Mesenchymal stem cell (in vitro differentiated cells and primary cell): ENCODE measurements at regions not wholly inside any gene's neighbourhood (a gene's known extent, or its start where the extent isn't known, plus 50 kb on each side); places are given as distances from the start of the nearest gene placed in this dataset.

Experiments used
- DNase-seq: peaks from one replicate; pipeline ENCODE4 v3.0.0-alpha.2; 2013
- H2AFZ ChIP-seq: one replicate; pipeline ENCODE4 v1.6.1; 2013; ENCODE audit warnings: low read depth, mild to moderate bottlenecking, control low read depth, inconsistent platforms, low read length, moderate library complexity
- H2AK5ac ChIP-seq: 2 replicates; pipeline ENCODE4 v1.6.1; 2013; ENCODE audit warnings: low read length, moderate library complexity, mild to moderate bottlenecking, inconsistent platforms; ENCODE audit not compliant: severe bottlenecking
- H2BK120ac ChIP-seq: one replicate; pipeline ENCODE4 v1.6.1; 2013; ENCODE audit warnings: low read depth, mild to moderate bottlenecking, inconsistent platforms, low read length, moderate library complexity
- H2BK12ac ChIP-seq, 2 experiments: one replicate each; pipeline ENCODE4 v1.6.1; 2013; ENCODE audit warnings: inconsistent platforms in 2 of 2, low read length in 2 of 2, mild to moderate bottlenecking in 2 of 2, moderate library complexity in 2 of 2, control low read depth in 1 of 2
- H2BK15ac ChIP-seq: one replicate; pipeline ENCODE4 v1.6.1; 2013; ENCODE audit warnings: mild to moderate bottlenecking, low read depth, inconsistent platforms; ENCODE audit not compliant: poor library complexity, severe bottlenecking
- H2BK5ac ChIP-seq: 2 replicates; pipeline ENCODE4 v1.6.1; 2013; ENCODE audit warnings: low read depth, mild to moderate bottlenecking, low read length, control low read depth, inconsistent platforms; ENCODE audit not compliant: poor library complexity, severe bottlenecking
- H3K14ac ChIP-seq, 2 experiments: one replicate each; pipeline ENCODE4 v1.6.1; 2013; ENCODE audit warnings: inconsistent platforms in 2 of 2, low read length in 2 of 2, control low read depth in 1 of 2, mild to moderate bottlenecking in 1 of 2, moderate library complexity in 1 of 2
- H3K18ac ChIP-seq, 2 experiments: one replicate each; pipeline ENCODE4 v1.6.1; 2013; ENCODE audit warnings: inconsistent platforms in 2 of 2, low read length in 2 of 2, control low read depth in 1 of 2, low read depth in 1 of 2, mild to moderate bottlenecking in 1 of 2
- H3K23ac ChIP-seq, 2 experiments: one replicate each; pipeline ENCODE4 v1.6.1; 2013; ENCODE audit warnings: inconsistent platforms in 2 of 2, low read length in 2 of 2, mild to moderate bottlenecking in 2 of 2, moderate library complexity in 2 of 2, control low read depth in 1 of 2
- H3K27ac ChIP-seq: 2 replicates; pipeline ENCODE4 v1.5.1; 2013; ENCODE audit warnings: mild to moderate bottlenecking, moderate library complexity, low read length, control low read depth, inconsistent platforms; ENCODE audit not compliant: poor library complexity, severe bottlenecking
- H3K27me3 ChIP-seq, 2 experiments: 2 replicates each; pipeline versions ENCODE4 v1.6.1 to v1.7.0; 2013; ENCODE audit warnings: low read length in 2 of 2, mild to moderate bottlenecking in 2 of 2, moderate library complexity in 2 of 2, control low read depth in 1 of 2, inconsistent platforms in 1 of 2; ENCODE audit not compliant: control insufficient read depth in 1 of 2, insufficient read depth in 1 of 2
- H3K36me3 ChIP-seq, 2 experiments: 2 replicates each; pipeline versions ENCODE4 v1.6.1 to v1.7.0; 2013; ENCODE audit warnings: low read length in 2 of 2, control low read depth in 1 of 2, inconsistent platforms in 1 of 2, low read depth in 1 of 2, mild to moderate bottlenecking in 1 of 2; ENCODE audit not compliant: insufficient read depth in 2 of 2, control insufficient read depth in 1 of 2
- H3K4ac ChIP-seq, 2 experiments: one replicate each; pipeline ENCODE4 v1.6.1; 2013; ENCODE audit warnings: inconsistent platforms in 2 of 2, low read length in 2 of 2, mild to moderate bottlenecking in 2 of 2, moderate library complexity in 2 of 2, control low read depth in 1 of 2, low read depth in 1 of 2
- H3K4me1 ChIP-seq: 2 replicates; pipeline ENCODE4 v1.6.1; 2013; ENCODE audit warnings: low read depth, low read length, control low read depth; ENCODE audit not compliant: control insufficient read depth, insufficient read depth
- H3K4me2 ChIP-seq: 2 replicates; pipeline ENCODE4 v1.6.1; 2013; ENCODE audit warnings: low read length, mild to moderate bottlenecking, inconsistent platforms; ENCODE audit not compliant: poor library complexity, severe bottlenecking
- H3K4me3 ChIP-seq, 2 experiments: 2 replicates each; pipeline versions ENCODE4 v1.5.1 to v1.7.0; 2013; ENCODE audit warnings: low read length in 2 of 2, mild to moderate bottlenecking in 2 of 2, control low read depth in 1 of 2, low read depth in 1 of 2; ENCODE audit not compliant: insufficient read depth in 1 of 2
- H3K79me1 ChIP-seq: replicated peaks from 2 replicates; pipeline ENCODE4 v1.6.1; 2013; ENCODE audit warnings: mild to moderate bottlenecking, control low read depth, low read length, inconsistent platforms; ENCODE audit not compliant: poor library complexity, severe bottlenecking
- H3K9ac ChIP-seq: 2 replicates; pipeline ENCODE4 v1.7.0; 2013; ENCODE audit warnings: mild to moderate bottlenecking, low read length, moderate library complexity
- H3K9me3 ChIP-seq: 2 replicates; pipeline ENCODE4 v1.7.0; 2013; ENCODE audit warnings: mild to moderate bottlenecking, low read length; ENCODE audit not compliant: control insufficient read depth
- H4K8ac ChIP-seq: one replicate; pipeline ENCODE4 v1.6.1; 2013; ENCODE audit warnings: inconsistent platforms, mild to moderate bottlenecking, low read length, moderate library complexity
- H4K91ac ChIP-seq: one replicate; pipeline ENCODE4 v1.6.1; 2013; ENCODE audit warnings: mild to moderate bottlenecking, low read length, inconsistent platforms
- WGBS: methylation state at CpG from one replicate; pipeline ENCODE4 v1.1.7; 2013; ENCODE audit warnings: mixed read lengths; 5-methylcytosine and 5-hydroxymethylcytosine counted together

GRCh38 chr3:106265704-106266103 lies 396.9 kb upstream of the CBLB start:
- Histone ChIP-seq H3K4ac (no peak overlapping the region), H3K79me1 (no peaks in the 10 kb centered on the region), H2AK5ac (no peak overlapping the region), H3K9me3 (no peaks in the 10 kb centered on the region), H2BK12ac (no peak overlapping the region), H4K8ac (no peak overlapping the region), H2BK15ac (no peak overlapping the region), H3K23ac (no peak overlapping the region), H3K4me1 (no peaks in the 10 kb centered on the region), H4K91ac (no peak overlapping the region), H3K27me3 (no peaks in the 10 kb centered on the region), H3K27ac (no peak overlapping the region), H3K18ac (no peak overlapping the region), H2BK120ac (no peak overlapping the region), H3K4me2 (no peak overlapping the region), H2AFZ (no peak overlapping the region), H3K36me3 (no peaks in the 10 kb centered on the region), H2BK5ac (no peak overlapping the region), H3K4me3 (no peak overlapping the region), H3K14ac (no peak overlapping the region), H3K9ac (no peak overlapping the region)
- WGBS: 80% methylated on average over 1 of the region's 3 CpGs
- DNase-seq: no peak

- no peak overlapping the region for H2AK5ac ChIP-seq
- H2AFZ ChIP-seq: no peak overlapping the region
- no peak overlapping the region for H3K18ac ChIP-seq
- H3K4me1 ChIP-seq: no peaks in the 10 kb centered on the region
- H3K4ac ChIP-seq: no peak overlapping the region
- H2BK12ac ChIP-seq: no peak overlapping the region
- no peak overlapping the region for H3K23ac ChIP-seq
- H4K8ac ChIP-seq: no peak overlapping the region
- no peak overlapping the region for H2BK15ac ChIP-seq
- H2BK120ac ChIP-seq: no peak overlapping the region
- H3K4me3 ChIP-seq: no peak overlapping the region
- no peak for DNase-seq
- no peak overlapping the region for H3K14ac ChIP-seq
- no peak overlapping the region for H3K9ac ChIP-seq
- H3K4me2 ChIP-seq: no peak overlapping the region
- H3K79me1 ChIP-seq: no peaks in the 10 kb centered on the region
- no peak overlapping the region for H2BK5ac ChIP-seq
- no peaks in the 10 kb centered on the region for H3K27me3 ChIP-seq
- WGBS: 96% methylated on average over 2 of the region's 4 CpGs
- H4K91ac ChIP-seq: no peak overlapping the region
- H3K9me3 ChIP-seq: no peaks in the 10 kb centered on the region
- no peak overlapping the region for H3K27ac ChIP-seq
- H3K36me3 ChIP-seq: no peaks in the 10 kb centered on the region
These were observed 399.9 kb upstream of the CBLB start for GRCh38 chr3:106268696-106269095.

GRCh38 chr3:106272302-106272701 lies 403.5 kb upstream of the CBLB start:
- Histone ChIP-seq H3K4me3 (no peak overlapping the region), H2AK5ac (no peak overlapping the region), H3K27ac (no peak overlapping the region), H3K9ac (no peak overlapping the region), H3K9me3 (no peaks in the 10 kb centered on the region), H3K4ac (no peak overlapping the region), H3K14ac (no peak overlapping the region), H4K8ac (no peak overlapping the region), H3K4me2 (no peak overlapping the region), H3K27me3 (no peaks in the 10 kb centered on the region), H2BK12ac (no peak overlapping the region), H3K4me1 (no peaks in the 10 kb centered on the region), H2BK15ac (no peak overlapping the region), H4K91ac (no peak overlapping the region), H2BK120ac (no peak overlapping the region), H3K36me3 (no peaks in the 10 kb centered on the region), H2BK5ac (no peak overlapping the region), H3K18ac (no peak overlapping the region), H2AFZ (no peak overlapping the region), H3K79me1 (no peaks in the 10 kb centered on the region), H3K23ac (no peak overlapping the region)
- DNase-seq: no peak
- no CpG with 5 or more reads among the region's 1 CpG for WGBS

GRCh38 chr3:106275592-106275991 lies 406.8 kb upstream of the CBLB start:
- no peak overlapping the region for H3K9ac ChIP-seq

More at GRCh38 chr3:106275592-106275991, 406.8 kb upstream of the CBLB start:
- Histone ChIP-seq H3K23ac (no peak overlapping the region), H3K18ac (no peak overlapping the region), H2BK120ac (no peak overlapping the region), H3K4ac (no peak overlapping the region), H2BK15ac (no peak overlapping the region), H3K36me3 (no peaks in the 10 kb centered on the region), H3K27me3 (no peaks in the 10 kb centered on the region), H3K4me3 (no peak overlapping the region), H2BK12ac (no peak overlapping the region), H3K27ac (no peak overlapping the region), H3K4me2 (no peak overlapping the region), H3K9me3 (no peaks in the 10 kb centered on the region), H4K91ac (no peak overlapping the region), H3K14ac (no peak overlapping the region), H2AK5ac (no peak overlapping the region), H3K79me1 (no peaks in the 10 kb centered on the region), H4K8ac (no peak overlapping the region), H2BK5ac (no peak overlapping the region), H2AFZ (no peak overlapping the region), H3K4me1 (no peaks in the 10 kb centered on the region)
- WGBS: 59% methylated on average over 5 of the region's 5 CpGs
- DNase-seq: no peak
